HG03025 (cell line): ENCODE measurements at regions not wholly inside any gene's neighbourhood (a gene's known extent, or its start where the extent isn't known, plus 50 kb on each side); places are given as distances from the start of the nearest gene placed in this dataset.
"Not testable (repeated sequence)": the region's sequence is repeated elsewhere in the genome, so short reads cannot be mapped to it uniquely, and the experiment has no call there.

Experiments
- ATAC-seq: cut with Tn5 transposase; IDR thresholded peaks from one replicate; pipeline ENCODE4 v1.9.1; 2021; ENCODE audit warnings: mild to moderate bottlenecking, moderate library complexity; ENCODE audit not compliant: unreplicated experiment, low FRiP score

- not testable (repeated sequence) for ATAC-seq
These were observed 148.3 kb downstream of the ADRA2C start for GRCh38 chr4:3914511-3914910.

GRCh38 chr4:3919509-3919908, 153.3 kb downstream of the ADRA2C start:
- ATAC-seq, result not testable (repeated sequence)

- not testable (repeated sequence) for ATAC-seq
These were observed 155.7 kb downstream of the ADRA2C start for GRCh38 chr4:3921902-3922301.

- not testable (repeated sequence) for ATAC-seq
These were observed 159.7 kb downstream of the ADRA2C start for GRCh38 chr4:3925841-3926240.

DNA sequence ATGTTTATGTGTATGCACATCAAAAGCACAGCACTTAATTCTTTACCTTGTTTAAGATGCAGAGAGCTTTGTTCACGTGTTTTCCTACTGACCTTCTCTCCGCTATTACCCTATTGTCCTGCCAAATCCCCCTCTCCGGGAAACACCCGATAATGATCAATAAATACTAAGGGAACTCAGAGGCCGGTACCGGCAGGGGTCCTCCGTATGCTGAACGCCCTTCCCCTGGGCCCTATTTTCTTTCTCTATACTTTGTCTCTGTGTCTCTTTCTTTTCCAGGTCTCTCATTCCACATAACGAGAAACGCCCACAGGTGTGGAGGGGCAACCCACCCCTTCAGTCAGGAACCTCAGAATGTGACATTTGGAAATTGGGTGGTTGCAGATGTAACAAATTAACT, 160.1 kb downstream of the ADRA2C start:
- ATAC-seq, result not testable (repeated sequence)

DNA sequence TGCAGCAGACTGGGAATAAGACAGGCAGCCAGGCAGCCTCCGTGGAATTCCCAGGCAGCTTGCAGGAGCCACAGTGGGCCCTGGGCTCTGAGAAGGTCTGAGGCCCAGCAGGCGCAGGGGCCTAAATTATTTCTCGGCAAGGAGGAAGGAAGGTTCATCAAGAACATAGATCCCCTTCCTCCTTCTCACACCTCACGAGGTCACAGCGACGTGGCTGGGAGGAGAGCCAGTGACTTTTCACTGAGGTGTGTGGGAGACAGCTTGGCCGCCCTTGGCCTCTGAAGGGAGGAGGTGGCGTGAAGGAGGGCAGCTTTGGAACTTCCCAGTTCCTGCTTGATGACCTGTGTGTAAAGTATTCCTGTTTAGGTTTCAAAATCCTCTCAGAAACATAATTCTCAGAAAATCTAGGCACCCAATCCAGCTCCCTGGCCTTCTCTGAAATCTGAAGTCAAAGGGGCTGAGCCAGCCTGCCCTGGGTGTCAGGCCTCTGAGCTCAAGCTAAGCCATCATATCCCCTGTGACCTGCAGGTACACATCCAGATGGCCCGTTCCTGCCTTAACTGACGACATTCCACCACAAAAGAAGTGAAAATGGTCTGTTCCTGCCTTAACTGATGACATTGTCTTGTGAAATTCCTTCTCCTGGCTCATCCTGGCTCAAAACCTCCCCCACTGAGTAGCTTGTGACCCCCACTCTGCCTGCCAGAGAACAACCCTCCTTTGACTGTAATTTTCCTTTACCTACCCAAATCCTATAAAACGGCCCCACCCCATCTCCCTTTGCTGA, 161.0 kb downstream of the ADRA2C start:
- ATAC-seq, result not testable (repeated sequence)

GRCh38 chr4:3929431-3929830, 163.2 kb downstream of the ADRA2C start:
- ATAC-seq, result not testable (repeated sequence)

DNA sequence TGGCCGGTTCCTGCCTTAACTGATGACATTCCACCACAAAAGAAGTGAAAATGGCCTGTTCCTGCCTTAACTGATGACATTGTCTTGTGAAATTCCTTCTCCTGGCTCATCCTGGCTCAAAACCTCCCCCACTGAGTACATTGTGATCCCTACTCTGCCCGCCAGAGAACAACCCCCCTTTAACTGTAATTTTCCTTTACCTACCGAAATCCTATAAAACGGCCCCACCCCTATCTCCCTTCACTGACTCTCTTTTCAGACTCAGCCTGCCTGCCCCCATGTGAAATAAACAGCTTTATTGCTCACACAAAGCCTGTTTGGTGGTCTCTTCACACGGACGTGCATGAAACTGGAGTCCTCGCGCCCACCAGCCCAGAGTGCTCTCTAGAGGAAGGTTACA, 166.5 kb downstream of the ADRA2C start:
- not testable (repeated sequence) for ATAC-seq

DNA sequence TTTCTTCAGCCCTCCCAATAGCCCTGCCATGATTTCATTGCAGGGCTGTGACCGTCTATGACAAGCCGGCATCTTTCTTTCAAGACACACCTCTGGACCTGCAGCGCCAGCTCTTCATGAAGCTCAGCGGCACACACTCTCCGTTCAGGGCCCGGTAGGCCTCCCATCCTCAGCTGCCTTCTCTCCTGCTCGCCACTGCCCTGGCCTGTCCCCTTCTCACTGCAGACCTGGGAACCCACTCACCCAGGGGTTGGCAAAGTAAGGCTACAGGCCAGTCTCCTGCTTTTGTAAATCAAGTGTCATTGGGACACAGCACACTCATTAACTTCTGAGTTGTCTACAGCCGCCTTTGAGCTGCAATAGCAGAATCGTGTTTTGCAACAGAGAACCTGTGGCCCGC, 169.2 kb downstream of the ADRA2C start:
- ATAC-seq, result not testable (repeated sequence)

DNA sequence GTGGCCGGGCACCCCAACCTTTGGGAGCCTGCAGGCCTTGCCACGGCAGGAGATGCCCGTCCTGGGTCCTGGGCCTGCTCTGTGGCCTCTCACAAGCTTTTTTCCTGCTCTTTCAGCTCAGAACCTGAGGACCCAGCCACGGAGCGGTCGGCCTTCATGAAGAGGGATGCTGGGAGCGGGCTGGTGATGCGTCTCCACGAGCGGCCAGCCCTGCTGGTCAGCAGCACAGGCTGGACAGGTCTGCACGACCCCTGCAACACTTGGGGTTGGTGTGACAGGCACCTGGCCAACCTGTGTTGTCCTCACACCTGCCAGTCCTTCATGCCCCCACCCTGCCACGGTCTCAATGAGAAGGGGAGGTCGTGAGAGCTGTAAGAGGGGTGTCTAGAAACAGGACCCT, 170.0 kb downstream of the ADRA2C start:
- ATAC-seq, result no peak

DNA sequence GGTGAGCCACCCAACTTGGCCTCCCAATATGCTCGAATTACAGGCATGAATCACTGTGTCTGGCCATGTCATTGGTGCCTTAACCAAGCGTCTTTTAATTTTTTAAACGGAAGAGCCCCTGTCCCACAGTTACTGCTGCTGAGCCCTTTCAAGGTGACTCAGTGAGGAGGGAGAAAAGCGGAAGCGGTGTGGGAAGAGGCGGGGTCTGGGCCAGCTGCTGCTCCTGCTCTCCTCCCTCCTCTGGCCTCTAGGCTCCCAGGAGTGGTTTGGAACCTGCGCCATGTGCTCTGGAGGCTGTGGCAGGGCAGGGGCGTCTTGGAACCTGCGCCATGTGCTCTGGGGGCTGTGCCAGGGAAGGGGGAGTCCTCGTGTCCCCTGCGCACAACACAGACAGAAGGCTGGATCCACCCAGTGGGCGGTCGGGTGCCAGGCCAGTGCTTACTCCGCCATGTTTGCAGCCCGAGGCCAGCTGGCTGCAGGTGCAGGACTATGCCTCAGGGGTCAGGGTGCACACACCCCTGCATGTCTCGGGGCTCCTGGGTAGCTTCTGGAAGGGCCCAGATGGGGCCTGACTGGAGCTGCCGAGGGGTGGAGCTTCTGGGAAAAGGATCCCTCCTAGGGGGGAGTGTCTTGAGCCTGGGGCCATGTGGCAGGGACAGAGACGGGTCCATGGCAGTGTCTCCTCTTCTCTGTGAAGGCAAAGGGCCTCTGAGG, 171.8 kb downstream of the ADRA2C start:
- ATAC-seq, result not testable (repeated sequence)

- not testable (repeated sequence) for ATAC-seq
These were observed 172.5 kb downstream of the ADRA2C start for GRCh38 chr4:3938676-3939075.

- ATAC-seq, result not testable (repeated sequence)
These were observed 173.9 kb downstream of the ADRA2C start for GRCh38 chr4:3939954-3940591.

DNA sequence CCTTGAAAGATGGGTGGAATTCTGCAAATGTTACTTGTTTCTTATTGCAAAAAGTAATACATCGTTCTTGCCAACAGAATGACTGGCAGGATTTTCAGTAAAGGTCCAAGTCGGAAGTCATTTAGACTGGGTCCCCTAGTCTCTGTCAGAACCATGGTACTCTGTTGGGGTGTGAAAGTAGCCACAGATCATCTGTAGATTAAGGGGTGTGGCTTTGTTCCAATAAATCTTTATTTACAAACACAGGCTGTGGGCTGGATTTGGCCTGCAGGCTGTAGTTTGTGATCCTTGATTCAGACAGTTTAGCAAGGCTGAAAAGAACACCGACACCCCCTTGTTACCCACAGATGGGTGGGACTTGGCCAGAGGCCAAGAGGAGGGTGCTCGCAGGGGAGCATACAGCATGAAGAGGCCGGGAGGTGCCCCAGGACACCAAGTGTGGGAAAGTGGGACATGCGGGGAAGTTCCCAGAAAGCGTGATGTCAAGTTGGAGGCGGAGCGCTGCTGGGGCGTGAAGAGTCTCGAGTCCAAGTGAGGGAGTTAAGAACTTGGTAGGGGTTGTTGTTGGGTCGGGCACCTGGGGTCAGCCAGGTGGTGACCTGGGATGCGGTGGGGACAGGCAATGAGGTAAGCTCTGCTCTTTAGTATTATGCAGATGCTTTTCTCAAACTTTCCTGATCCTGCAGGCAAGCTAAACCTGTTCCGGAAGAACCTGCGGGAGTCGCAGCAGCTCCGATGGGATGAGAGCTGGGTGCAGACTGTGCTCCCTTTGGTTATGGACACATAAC, 175.7 kb downstream of the ADRA2C start:
- not testable (repeated sequence) for ATAC-seq

- not testable (repeated sequence) for ATAC-seq
These were observed 176.4 kb downstream of the ADRA2C start for GRCh38 chr4:3942569-3942971.

DNA sequence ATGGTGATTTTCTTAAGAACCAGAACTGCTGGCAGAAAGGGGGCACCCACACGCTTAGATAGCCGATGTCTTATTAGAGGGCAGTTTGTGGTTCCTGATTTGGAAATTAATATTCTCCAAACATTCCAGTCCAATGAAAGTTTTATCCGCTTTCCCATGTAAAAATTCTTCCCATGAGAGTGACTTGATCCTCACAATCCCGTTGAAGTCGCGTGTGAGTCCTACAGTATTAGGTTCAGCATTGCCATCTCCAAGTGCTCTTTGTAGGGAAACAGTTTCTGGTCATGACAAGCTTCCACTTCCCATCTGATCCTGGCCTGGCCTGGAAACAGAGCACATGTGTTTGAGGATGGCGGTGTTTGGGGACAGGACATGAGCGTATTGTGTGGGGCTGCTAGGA, 176.9 kb downstream of the ADRA2C start:
- not testable (repeated sequence) for ATAC-seq

DNA sequence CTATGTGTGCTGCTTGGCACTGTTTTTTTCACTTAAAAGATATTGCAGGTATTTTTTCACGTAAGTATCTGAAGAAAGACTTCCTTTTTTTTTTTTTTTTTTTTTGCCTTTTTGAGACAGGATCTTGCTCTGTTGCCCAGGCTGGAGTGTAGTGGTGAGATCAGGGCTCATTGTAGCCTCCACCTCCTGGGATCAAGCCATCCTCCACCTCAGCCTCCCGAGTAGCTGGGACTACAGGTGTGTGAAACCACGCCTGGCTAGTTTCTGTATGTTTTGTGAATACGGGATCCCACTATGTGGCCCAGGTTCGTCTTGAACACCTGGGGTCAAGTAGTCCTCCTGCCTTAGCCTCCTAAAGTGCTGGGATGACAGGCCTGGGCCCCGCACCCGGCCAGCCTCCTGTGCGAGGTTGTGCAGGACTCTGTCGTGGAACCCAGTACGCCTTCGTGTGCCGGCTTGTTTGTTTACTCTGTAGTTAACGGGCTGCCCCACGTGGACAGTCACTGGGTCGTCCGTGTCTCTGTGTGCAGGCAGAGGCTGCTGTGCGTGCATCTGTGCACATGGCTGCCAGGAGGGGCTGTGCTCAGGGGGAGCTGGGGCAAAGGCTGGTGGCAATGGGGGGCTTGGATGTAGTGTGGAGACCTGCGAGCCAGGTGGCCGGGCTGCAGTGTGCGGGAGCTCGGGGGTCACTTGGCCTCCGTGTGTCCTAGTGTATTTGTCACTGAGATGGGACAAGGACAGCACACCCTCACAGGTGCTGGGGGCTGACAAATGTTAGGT, 179.5 kb downstream of the ADRA2C start:
- no peak for ATAC-seq

- not testable (repeated sequence) for ATAC-seq
These were observed 180.4 kb downstream of the ADRA2C start for GRCh38 chr4:3946553-3946952.

DNA sequence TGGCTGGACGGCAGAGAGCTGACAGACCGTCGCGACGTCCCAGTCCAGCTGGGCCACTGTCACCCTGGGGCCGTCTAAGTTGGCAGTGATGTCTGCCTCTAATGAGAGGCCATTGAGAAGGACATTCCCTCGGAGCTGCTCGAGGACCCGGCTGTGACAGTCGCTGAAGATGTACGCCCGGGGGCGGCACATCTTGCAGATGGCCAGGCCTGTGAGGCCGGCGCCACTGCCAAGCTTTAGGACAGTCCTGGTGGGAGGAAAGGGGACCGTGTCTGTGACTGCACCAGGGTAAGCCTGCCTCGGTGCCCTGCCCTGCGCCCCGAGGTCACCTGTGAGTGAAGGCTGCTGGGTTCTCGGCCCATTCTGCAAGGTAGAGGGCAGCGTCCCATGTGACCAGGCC, 181.6 kb downstream of the ADRA2C start:
- ATAC-seq, result not testable (repeated sequence)

GRCh38 chr4:3948210-3948609, 182.0 kb downstream of the ADRA2C start:
- not testable (repeated sequence) for ATAC-seq
